ENCODE measurements at regions not wholly inside any gene's neighbourhood (a gene's known extent, or its start where the extent isn't known, plus 50 kb on each side); places are given as distances from the start of the nearest gene placed in this dataset.

- no peak for DNase-seq
- Histone ChIP-seq H3K9me3 (ENCODE audit: control insufficient read depth in 4 of 4, insufficient read depth in 3 of 4, low read length in 3 of 4) (no peaks in the 10 kb centered on the region), H3K4me3 (no peak overlapping the region), H3K27ac (ENCODE audit: low read depth in 1 of 2, low read length in 1 of 2) (no peak overlapping the region), H3K4me1 (ENCODE audit: control insufficient read depth in 5 of 5, insufficient read depth in 5 of 5, low read length in 5 of 5) (peaks cover 0 to 4% (median 0%) of the 10 kb centered on the region in 5 donors), H3K27me3 (ENCODE audit: control insufficient read depth in 3 of 3, insufficient read depth in 3 of 3, low read length in 2 of 3) (no peaks in the 10 kb centered on the region), H3K9ac (ENCODE audit: insufficient read depth in 1 of 2, low read length in 2 of 2) (no peak overlapping the region), H3K36me3 (ENCODE audit: control insufficient read depth in 4 of 4, insufficient read depth in 4 of 4, low read length in 4 of 4) (no peaks in the 10 kb centered on the region)
- TF ChIP-seq, protein P1, sequence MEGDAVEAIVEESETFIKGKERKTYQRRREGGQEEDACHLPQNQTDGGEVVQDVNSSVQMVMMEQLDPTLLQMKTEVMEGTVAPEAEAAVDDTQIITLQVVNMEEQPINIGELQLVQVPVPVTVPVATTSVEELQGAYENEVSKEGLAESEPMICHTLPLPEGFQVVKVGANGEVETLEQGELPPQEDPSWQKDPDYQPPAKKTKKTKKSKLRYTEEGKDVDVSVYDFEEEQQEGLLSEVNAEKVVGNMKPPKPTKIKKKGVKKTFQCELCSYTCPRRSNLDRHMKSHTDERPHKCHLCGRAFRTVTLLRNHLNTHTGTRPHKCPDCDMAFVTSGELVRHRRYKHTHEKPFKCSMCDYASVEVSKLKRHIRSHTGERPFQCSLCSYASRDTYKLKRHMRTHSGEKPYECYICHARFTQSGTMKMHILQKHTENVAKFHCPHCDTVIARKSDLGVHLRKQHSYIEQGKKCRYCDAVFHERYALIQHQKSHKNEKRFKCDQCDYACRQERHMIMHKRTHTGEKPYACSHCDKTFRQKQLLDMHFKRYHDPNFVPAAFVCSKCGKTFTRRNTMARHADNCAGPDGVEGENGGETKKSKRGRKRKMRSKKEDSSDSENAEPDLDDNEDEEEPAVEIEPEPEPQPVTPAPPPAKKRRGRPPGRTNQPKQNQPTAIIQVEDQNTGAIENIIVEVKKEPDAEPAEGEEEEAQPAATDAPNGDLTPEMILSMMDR (IDR thresholded peaks at IDR 0.05; ENCODE audit: control extremely low read depth, extremely low read depth): no peak
- 91 to 92% methylated on average over 2 of the region's 2 CpGs for WGBS, 2 donors
- ATAC-seq (ENCODE audit: insufficient read depth, low FRiP score): no peak
Observed at GRCh38 chr12:88940854-88941253, 360.6 kb upstream of the KITLG start.

DNA sequence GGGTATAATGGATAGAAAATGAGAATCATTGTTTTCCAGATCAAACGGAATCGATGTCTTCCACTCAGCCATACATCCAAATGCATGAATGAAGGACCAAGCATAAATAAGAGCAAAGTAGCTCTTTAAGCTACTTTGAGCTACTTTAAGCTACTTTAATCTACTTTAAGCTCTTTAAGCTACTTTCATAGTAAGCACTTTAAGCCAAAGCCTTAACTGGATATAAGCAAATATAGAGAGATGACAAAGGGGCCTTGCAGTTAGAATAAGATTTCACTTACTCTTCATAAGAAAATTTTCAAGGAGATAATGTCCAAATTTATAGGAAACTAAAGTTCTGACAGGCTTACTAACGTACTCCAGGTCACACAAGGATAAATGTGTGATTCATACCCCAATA lies 355.6 kb upstream of the KITLG start:
- DNase-seq (no peak), ATAC-seq (ENCODE audit: insufficient read depth, low FRiP score) (no peak)
- Histone ChIP-seq H3K9ac (ENCODE audit: insufficient read depth in 1 of 2, low read length in 2 of 2) (no peak overlapping the region), H3K9me3 (ENCODE audit: control insufficient read depth in 4 of 4, insufficient read depth in 3 of 4, low read length in 3 of 4) (no peaks in the 10 kb centered on the region), H3K4me3 (no peak overlapping the region), H3K27me3 (ENCODE audit: control insufficient read depth in 3 of 3, insufficient read depth in 3 of 3, low read length in 2 of 3) (no peaks in the 10 kb centered on the region), H3K27ac (ENCODE audit: low read depth in 1 of 2, low read length in 1 of 2) (no peak overlapping the region), H3K36me3 (ENCODE audit: control insufficient read depth in 4 of 4, insufficient read depth in 4 of 4, low read length in 4 of 4) (no peaks in the 10 kb centered on the region), H3K4me1 (ENCODE audit: control insufficient read depth in 5 of 5, insufficient read depth in 5 of 5, low read length in 5 of 5) (no peaks in the 10 kb centered on the region)
- TF ChIP-seq, protein P1 (IDR thresholded peaks at IDR 0.05; ENCODE audit: control extremely low read depth, extremely low read depth): no peak
- 74 to 84% methylated on average over 3 of the region's 3 CpGs for WGBS, 2 donors

DNA sequence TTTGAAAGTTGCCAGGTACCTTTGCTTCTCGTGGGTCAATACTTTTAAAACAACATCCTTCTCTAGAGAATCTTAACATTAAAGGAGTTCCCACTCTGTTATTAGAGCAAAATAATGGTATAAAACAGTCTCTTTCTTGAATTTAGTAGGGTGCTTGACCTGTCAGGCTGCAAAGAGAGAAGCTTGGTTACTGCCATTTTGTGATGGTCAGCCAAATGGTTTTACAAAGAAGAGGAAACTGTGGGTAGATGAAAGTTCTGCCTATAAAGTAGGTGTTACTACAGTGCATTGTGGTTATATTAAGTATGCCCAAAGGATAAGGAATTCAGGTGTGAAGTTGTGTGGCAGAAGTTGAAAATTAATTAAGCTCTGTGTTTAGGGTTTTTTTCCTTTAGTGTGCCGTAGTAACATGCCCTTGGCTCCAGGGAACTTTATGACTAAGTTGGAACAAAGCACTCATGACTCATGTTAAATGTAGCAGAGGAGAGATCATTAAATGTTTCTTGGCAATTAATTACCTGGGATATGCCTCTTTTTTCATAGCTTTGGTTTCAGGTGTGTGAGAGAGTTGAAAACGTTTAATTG lies 354.0 kb upstream of the KITLG start:
- no peaks in the 10 kb centered on the region for H3K4me1 ChIP-seq (ENCODE audit: control insufficient read depth in 5 of 5, insufficient read depth in 5 of 5, low read length in 5 of 5)
- no peaks in the 10 kb centered on the region for H3K36me3 ChIP-seq (ENCODE audit: control insufficient read depth in 4 of 4, insufficient read depth in 4 of 4, low read length in 4 of 4)
- ATAC-seq (ENCODE audit: insufficient read depth, low FRiP score): no peak
- H3K9me3 ChIP-seq (ENCODE audit: control insufficient read depth in 4 of 4, insufficient read depth in 3 of 4, low read length in 3 of 4): no peaks in the 10 kb centered on the region
- H3K9ac ChIP-seq (ENCODE audit: insufficient read depth in 1 of 2, low read length in 2 of 2): no peak overlapping the region
- H3K27me3 ChIP-seq (ENCODE audit: control insufficient read depth in 3 of 3, insufficient read depth in 3 of 3, low read length in 2 of 3): no peaks in the 10 kb centered on the region
- H3K4me3 ChIP-seq: no peak overlapping the region
- TF ChIP-seq, protein P1 (IDR thresholded peaks at IDR 0.05; ENCODE audit: control extremely low read depth, extremely low read depth): no peak
- no peak for DNase-seq
- H3K27ac ChIP-seq (ENCODE audit: low read depth in 1 of 2, low read length in 1 of 2): no peak overlapping the region
- WGBS, 2 donors: 88 to 91% methylated on average over 3 of the region's 3 CpGs

- Histone ChIP-seq H3K9me3 (ENCODE audit: control insufficient read depth in 4 of 4, insufficient read depth in 3 of 4, low read length in 3 of 4) (no peaks in the 10 kb centered on the region), H3K4me1 (ENCODE audit: control insufficient read depth in 5 of 5, insufficient read depth in 5 of 5, low read length in 5 of 5) (no peaks in the 10 kb centered on the region), H3K36me3 (ENCODE audit: control insufficient read depth in 4 of 4, insufficient read depth in 4 of 4, low read length in 4 of 4) (no peaks in the 10 kb centered on the region), H3K9ac (ENCODE audit: insufficient read depth in 1 of 2, low read length in 2 of 2) (no peak overlapping the region), H3K27ac (ENCODE audit: low read depth in 1 of 2, low read length in 1 of 2) (no peak overlapping the region), H3K27me3 (ENCODE audit: control insufficient read depth in 3 of 3, insufficient read depth in 3 of 3, low read length in 2 of 3) (no peaks in the 10 kb centered on the region), H3K4me3 (no peak overlapping the region)
- TF ChIP-seq, protein P1 (IDR thresholded peaks at IDR 0.05; ENCODE audit: control extremely low read depth, extremely low read depth): no peak
- DNase-seq (no peak), ATAC-seq (ENCODE audit: insufficient read depth, low FRiP score) (no peak)
- 89 to 93% methylated on average over 2 of the region's 2 CpGs for WGBS, 2 donors
Observed at GRCh38 chr12:88932457-88932856, 352.2 kb upstream of the KITLG start.

All from lung (tissue), 11 donors.